EL (cell line): ENCODE measurements at regions not wholly inside any gene's neighbourhood (a gene's known extent, or its start where the extent isn't known, plus 50 kb on each side); places are given as distances from the start of the nearest gene placed in this dataset.

Experiments
- DNase-seq: peaks from one replicate; pipeline ENCODE4 v3.0.0-alpha.2; 2016

DNA sequence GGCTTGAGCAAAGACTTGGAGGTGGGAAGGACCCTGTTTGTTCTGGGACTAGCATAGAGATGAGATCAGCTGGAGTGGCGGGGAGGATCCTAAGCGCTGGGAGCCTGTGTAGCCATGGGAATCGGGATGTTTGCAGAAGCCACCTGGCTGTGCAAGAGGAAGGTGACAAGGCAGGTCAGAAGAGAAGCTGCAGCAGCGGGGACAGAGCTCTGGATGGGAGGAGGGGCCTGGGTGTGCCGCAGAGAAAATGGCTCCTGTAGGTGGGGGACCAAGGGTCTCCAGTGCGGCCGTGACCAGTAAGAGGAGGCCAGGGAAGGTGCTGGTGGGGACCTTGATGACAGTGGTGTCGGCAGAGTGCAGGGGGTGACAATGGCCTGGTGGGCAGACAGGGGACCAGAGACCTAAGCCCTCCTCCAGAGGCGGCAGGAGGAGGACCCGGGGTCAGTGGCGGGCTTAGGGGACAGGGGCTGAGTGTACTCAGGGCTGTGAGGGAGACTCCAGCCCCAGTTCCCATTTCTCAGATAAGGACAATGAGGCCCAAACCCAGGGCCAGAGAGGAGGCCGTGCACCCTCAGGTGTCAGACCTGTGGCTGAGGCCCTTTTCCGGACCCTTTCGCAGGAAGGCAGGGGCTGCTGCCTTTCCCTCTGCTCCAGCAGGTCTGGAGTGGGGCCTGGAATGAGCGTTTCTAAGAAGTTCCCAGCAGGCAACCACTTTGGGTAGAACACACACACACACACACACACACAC, 206.6 kb upstream of the RTL1 start:
- no peak for DNase-seq

DNA sequence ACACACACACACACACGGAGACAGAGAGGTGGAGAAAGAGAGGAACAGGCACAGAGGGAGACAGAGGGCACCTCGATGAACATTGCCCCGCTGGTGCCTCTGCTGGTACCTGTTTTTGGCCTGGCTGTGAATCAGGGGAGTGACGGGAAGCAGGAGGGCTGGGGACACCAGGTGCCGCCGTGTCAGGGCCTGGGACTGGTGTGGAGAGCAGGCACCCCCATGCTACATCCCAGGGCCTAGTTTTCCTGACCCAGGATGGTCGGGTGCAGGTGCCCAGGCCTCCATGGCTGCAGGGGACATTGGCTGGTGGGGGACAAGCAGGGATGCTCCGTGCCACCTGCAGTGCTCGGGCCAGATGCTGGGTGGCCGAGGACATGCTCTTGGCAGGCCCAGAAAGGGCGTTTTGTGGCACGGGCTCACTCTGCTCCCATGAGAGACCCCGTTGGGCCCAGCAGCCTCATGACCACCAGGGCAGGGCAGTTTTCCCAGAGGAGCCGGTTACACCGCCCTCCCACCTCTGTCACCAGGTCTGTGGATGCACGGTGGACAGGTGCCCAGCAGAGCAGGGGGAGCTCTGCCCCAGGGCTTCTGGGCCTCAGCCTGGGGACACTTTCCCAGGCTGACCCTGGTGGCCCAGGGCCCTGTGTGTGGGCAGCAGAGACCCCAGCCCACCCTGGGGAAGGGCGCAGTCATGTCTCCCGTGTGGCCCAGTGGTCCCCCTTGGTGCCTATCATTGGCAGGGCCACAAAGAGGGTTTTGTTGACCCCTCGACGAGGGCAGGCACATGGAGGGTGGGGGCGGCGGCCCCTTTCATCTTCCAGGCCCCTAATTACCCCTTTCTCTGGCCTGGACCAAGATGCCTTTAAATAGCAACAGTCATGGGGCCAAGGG, 207.5 kb upstream of the RTL1 start:
- DNase-seq: no peak

DNA sequence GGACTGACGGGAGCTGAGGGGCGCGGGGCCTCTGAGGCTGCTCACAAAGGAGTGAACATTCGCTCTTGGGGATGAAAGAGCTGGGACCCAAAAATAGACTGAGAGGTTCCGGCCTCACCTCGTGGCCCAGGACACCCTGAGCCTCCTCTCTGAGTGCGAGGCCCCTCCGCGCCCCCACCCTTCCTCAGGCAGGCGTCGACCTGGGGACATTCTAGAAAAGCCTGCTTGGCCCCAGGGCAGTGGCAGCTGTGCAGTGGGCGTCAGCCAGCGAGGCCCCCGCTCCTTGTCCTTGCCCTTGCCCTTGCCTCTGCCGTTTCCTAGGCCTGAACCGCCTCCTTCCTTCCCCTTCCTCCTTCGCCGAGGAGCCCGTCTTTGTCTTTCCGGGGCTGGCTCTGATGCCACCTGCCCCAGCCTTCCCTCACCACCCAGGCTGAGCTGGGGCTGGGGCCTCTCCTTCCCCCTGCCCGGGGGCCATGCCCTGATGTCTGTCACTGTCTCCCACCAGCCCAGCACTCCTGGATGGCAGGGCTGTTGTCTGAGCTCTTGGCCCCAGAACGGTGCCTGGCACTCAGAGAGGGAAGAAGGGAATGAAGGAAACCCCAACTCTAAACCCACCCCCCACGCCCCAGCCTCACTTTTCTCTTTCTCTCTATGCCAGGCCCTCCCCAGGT, 208.2 kb upstream of the RTL1 start:
- no peak for DNase-seq

DNA sequence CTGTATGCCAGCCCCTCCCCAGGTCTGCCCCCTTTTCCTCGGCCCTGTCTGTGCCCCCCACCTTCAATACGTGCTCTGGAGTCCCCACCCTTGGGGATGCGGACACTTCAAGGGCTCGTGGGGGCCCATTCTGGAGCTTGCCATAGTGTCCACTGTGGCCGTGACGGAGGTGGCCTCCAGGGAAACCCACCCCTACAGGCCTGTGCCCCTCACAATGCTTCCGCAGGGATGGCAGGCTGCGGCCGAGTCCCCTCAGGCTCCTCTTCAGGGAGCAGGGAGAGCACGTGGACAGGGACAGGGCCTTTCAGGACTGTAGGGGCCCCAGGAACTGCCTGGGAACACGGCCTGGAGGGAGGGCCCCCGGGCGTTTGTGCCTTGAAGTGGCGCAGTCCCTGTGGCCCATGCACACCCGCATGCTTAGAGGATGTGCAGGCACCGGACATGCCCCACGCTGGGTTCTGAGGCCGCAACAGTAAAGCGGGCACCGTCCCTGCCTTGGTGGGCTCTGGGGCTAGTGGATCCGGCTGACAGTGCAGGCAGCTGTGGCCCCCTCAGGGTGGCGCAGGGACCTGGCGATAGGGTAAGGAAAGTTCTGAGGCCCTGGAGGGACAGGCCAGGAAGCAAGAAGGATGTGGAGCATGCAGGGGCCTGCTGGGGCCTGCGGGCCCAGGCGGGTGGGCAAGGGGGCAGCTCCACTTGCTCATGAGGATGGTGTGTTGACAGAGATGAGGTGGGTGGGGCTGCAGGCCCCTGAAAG, 209.0 kb upstream of the RTL1 start:
- no peak for DNase-seq

DNA sequence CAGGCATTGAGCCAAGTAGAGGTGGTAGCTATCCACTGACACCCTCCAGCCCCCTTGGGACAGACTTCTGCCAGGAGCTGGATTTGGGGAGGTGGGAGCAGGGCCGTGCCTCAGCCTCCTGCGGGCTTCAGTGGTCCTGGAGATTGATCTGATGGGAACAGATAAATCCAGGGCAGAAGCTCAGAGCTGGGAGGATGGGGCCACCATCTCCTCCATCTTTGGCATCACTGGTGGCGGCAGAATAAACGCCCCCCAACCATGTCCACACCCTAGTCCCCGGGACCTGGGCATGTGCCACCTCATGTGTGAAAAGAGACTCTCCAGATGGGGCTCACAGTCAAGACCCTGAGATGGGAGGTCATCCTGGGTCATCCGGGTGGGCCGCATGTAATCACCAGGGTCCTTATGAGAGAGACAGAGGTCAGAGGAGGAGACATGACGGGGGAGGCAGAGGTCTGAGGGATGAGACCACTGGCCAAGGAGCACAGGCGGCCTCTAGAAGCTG, 209.6 kb upstream of the RTL1 start:
- DNase-seq: no peak

DNA sequence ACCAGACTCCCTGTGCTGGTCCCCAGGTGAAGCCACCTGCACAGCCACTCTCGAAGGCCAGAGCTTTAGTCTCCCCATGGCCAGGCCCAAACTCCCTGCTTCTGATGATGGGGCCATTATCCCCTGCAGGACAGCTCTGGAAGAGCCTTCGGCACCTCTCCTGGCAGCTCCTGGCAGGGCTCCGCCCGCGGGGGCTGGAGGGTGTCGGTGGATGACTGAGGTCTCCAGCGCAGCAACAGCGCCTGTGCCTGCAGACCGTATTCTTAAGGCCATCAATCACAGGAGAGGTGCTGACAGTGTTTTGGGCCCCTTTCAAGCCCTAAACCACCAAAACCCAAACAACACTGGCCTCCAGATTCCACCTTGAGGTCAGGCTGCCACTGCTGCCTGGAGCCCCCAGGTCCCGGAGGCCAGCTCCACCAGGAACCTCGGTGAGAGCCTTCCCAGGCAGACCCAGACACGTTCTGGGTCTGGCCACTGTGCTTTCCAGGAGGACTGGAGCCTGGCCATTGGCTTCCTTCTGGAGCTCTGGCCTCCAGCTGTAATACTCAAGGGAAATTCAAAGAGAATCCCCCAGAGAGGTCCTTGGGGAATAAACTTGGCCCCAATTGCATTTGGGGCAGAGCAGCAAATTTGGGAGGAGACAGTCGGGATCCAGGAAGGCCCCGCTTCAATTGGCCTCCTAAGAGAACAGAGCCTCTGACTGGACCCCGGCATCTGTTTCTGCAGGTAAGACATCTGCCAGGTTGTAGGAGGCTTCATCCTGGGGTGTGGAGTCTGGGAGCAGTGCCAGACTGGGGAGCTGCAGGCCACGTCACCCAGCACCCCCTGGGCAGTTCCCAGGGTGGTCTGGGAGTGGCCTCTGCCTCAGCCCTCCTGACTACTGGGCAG, 210.6 kb upstream of the RTL1 start:
- no peak for DNase-seq

DNA sequence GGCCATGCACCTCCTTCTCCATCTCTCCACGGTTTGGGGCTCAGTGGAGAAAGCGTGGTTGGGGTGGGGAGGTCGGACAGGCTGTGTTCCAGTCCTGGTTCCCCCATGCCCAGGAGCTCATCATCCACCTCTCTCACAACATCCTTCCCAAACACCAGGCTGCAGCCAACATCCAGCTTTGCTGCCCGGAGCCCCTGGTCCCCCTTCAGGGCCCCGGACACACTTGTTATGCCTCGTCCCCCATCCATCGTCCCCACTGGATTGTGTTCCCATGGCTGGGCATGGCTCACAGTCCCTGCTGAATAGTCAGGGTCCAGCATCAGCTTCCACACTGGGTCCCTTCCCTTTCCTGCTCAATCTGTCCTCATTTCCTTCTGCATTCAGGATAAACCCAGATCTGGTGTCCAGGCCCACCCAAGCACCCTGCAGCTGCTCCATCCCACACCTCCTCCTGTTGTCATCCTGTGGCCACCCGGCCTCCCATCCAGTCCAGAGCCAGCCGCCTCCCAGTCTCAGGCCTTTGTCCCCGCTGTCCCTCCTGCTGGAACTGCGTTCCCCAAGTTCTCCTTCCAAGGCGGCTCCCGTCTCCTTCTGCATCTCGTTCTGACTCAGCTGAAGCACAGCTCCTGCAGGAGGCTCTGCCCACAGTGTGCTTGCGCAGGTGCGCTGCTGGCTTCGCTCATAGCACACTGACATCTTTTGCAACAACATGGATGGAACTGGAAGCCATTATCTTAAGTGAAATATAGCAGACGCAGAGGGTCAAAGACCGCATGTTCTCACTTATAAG, 211.4 kb upstream of the RTL1 start:
- no peak for DNase-seq

DNA sequence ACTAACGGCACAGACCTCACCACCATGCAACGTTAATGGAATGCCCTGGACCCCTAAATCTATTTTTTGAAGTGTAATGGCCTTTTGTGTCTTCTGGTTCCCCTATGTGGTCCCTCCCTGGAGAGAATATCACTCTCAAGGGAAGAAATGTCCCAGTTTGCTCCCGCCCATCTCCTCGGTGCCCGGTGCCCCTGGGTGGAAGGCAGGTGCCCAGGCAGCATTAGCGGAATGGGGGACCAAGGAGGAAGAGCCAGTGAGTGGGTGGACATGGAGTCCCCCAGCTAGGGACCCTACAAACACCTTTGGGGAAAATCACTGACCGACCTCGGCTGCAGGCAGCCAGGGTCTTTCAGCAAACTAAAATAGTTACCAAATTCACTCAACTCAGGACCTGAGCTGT, 212.1 kb upstream of the RTL1 start:
- DNase-seq: no peak

DNA sequence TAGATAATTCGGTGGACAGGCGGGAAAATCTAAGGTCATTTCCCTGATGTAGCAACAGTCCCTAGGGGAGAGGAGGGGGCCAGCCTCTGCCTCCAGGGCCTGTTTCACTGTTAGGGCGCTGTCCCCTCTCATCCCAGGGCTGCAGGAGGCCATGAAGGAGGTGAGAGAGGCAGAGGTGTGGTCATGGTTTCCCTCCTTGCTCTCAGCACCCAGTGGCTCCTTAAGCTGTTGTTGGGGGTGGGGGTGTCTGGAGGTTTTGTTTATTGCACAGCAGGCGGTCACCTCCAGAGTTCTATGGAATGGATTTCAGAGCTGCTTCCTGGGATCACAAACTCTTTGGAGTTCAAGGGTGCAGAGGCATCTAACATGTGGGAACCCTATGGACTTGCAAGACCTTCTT, 212.5 kb upstream of the RTL1 start:
- DNase-seq: no peak

DNA sequence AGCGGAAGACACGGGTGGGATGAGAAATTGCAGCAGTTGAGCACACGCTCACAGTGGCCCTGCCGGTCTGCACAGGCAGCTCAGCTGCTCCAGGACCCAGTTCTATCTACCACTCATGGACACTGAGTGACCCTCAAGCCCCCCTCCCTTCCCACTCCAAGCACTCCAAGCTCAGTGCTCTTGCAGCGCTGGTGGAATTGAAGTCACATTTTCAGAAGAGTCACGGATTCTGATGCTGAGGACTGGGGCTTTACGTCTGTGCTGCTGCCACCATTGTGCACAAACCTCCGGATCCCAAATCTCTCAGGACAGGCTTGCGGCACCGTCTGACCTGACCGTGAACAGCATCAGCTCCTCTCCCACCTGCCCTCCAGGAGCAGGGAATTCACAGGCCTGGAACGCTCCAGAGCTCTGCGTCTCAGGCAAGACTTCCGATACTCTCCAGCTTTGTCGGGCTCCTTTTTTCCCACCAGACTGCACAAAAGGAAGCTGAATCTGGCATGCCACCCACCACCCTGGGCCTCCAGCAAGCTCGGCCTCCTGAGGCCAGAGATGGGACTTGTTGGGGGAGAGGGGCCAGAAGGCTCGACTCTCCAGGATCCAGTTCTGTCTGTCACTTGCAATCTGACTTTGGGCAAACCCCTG, 213.1 kb upstream of the RTL1 start:
- no peak for DNase-seq

DNA sequence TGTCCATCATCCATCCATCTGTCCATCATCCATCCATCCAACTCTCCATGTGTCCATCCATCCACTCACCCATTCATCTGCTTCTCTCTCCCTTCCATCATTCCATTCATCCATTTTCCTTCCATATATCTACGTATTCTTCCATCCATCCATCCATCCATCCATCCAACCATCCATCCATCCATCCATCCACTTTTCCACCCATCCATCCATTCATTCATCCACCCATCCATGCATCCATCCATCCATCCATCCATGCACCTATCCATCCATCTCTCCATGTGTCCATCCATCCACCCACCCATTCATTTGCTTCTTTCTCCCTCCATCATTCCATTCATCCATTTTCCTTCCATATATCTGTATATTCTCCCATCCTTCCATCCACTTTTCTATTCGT, 214.0 kb upstream of the RTL1 start:
- no peak for DNase-seq

DNA sequence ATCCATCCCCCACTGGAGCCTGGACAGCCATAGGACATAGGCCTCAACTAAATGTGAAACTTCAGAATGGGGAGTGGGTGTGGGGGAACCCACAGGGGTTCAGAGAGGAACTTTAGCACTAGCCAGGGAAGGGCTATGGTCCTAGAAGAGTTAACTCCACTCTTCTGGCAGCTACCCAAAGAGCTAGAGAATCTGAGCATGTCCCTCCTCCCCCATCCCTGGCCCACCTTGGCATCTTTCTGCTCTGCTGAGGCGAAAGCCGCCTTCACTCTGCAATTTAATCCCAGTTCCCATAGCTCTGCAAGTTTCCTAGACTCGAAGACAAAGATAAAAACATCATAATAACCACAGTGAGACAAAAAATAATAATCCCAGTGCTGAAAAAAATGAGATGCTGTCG, 214.7 kb upstream of the RTL1 start:
- DNase-seq: no peak

DNA sequence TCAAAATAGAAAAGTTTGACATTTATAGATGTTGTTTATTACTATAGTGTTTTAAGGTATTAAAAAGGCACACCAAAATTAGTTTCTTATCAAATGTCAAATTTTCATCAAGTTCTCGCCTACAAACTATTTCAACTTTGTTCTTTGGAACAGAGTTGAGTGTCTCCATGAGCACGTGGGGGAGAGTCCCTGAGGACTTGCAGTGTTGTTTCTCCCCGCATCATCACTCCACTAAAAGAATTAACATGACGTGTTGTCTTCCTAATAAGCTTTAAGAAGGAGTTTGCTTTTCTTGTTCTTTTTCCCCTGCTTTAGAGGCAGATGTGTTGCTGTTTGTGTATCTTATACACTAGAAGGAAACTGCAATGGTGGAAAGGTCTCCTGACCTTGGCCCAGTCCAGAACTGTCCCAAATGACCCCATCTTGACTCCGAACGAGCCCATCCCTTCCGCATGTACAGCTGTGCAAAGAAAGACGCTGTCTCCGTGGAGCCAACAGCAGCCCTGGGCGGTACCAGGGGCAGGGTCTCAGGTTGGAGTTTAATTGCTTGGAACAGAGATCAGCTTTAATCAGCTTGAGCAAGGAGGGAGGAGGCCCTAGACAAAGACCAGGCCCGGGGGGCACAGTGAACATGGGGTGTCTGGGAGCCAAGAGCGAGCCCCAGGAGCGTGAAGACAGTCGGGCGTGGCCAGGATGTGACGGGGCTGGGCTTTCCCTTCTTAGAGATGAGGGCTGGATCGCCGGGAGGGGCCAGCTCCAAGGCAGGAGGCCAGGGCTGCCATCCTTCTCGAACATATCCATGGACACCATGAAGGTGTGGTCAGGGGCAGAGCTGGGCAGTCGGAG, 215.4 kb upstream of the RTL1 start:
- DNase-seq: no peak

DNA sequence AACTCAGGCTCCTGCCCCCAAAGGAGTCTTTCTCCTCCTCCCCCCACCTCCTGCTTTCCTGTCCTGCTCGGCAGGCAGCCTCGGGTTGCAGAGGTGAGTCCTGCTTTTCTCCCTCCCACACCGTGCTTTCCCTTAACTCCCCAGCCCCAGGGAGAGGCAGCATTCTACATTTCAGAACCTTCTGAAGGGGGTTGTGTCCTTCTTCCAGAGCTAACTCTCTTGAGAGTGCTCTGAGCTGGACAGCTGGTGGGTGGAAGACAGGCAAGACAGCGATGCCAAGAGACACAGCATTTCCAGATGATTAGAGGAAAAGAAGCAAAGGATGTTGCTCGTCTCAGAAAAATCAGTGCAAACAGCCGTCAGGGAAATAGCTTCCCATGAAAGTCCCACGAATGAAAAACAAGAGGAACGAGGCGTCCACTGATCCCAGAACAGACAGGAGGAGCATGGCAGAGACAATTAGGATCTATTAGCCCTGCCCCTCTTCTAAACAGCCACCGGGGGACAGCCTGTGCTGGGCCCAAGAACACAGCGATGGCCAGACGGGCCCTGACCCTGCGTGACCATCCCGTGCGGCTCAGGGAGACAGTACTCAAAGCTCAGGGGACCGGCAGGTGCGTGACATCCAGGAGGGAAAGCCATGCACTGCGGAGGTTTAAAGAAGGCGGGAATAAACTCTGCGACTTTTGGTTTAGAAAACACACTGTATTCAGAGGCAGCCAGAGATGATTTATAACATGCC, 216.5 kb upstream of the RTL1 start:
- no peak for DNase-seq

DNA sequence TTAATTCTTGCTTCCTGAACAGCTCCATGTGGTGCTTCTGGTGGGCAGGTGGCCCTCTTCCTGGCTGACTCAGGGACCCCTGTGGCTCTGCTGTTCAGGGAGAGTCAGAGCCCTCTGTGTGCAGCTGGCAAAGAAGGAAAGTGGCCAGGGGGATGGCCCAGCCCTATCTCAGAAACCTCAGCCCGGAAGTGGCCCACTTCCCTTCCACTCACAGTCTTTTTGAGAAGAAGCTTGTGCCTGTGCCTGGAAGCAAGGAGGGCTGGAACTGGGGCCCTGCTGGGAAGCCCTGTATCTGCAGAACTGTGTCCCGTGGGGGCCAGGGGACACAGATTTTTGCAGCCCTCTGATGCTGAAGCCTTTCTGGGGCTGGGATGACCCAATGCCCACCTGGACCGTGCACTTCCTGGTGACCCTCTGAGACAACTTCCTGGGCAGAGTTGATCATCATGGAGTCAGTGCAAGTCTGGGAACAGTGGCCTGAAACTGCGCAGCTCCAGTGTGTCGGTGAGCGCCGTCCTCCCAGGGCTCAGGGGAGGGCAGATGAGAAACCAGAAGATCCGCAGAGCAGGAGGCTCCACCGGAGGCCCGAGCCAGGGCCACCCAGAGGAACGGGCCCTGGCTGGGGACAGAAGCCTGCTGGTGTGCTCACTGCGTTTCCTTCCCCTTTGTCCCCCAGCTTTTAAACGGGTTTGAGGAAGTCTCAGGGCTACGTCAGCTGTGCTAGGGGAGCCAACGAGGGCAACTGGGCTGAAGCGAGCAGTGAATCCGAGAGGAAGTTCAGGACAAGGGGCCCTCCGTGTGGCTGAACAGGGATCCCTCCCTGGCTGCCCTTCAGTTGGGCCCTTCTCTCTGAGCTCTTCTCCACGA, 217.4 kb upstream of the RTL1 start:
- DNase-seq: no peak

DNA sequence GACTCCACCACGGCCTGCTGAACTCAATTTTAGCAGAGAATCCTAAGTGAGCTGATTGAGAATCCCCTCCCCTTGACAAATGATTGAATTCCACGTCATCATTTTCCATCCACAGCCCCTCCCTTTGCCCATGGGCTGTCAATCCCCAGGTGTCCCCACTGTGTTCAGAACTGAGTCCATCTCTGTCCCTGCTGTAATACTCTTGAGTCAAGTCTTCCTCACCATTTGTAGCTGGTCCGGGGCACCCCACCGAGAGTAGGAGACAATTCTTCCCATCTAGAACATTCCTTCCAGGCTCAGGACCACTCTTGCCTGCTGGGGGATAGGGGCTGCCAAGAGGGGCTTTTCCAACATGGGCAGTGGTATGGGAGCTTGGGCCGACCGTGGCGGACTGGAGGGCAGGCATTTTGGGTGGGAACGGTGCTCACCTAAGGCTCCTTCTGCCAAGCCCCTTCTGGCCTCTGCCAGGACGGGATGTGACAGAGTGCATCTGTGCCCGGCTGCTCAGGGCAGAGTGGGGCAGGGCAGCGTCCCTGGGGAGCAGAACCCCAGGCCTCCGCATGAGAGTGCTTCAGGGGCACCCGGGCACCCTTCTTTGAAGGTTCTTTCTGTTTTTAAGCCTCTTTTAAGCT, 218.1 kb upstream of the RTL1 start:
- no peak for DNase-seq
